LNCaP clone FGC (cell line): ENCODE measurements at regions not wholly inside any gene's neighbourhood (a gene's known extent, or its start where the extent isn't known, plus 50 kb on each side); places are given as distances from the start of the nearest gene placed in this dataset.

Source experiments
- DNase-seq: peaks from one replicate; pipeline ENCODE4 v3.0.0-alpha.2; 2011; ENCODE audit warnings: low read depth
- H3K4me3 ChIP-seq: 2 replicates; pipeline ENCODE4 v1.5.1; 2011; ENCODE audit warnings: mild to moderate bottlenecking, low read depth, low read length, control low read depth
- TF ChIP-seq, protein P1 (sequence below): IDR thresholded peaks from 2 replicates; pipeline ENCODE4 v1.5.1; 2012; ENCODE audit warnings: mild to moderate bottlenecking; ENCODE audit not compliant: control insufficient read depth, insufficient read depth; ENCODE audit errors: extremely low read depth

DNA sequence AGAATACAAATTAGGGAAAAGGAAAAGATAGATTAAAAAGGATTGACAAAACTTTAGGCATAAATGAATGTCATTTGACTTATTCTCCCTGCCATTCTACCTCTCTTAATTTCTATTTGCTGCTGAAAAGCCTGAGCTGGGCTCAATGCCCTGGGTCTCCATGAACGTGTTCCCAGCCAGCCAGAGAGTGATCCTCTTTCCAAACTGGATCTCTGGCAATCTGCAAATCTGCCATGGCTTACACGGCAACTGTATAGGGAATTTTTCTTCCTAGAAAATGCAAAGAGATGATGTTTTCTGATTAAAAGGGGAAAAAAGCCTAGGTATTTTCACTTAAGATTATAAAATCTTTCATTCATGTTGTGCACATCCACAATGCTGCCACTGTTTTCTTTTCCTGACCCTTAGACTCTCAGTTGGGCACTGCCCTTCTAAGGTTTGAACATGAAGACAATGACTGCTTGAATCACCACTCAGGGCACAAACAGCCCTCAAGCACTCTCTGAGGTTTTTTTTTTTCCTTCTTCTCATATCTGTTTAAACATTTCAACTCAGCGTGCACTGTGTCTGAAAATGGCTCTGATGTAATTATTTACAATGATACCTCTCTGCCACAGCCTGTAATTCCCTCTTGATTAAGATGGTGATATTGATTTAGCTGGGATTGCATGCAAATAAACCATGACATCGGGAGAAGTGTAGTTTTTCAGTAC, 60.3 kb downstream of the DACT1 start:
- TF ChIP-seq, protein P1, sequence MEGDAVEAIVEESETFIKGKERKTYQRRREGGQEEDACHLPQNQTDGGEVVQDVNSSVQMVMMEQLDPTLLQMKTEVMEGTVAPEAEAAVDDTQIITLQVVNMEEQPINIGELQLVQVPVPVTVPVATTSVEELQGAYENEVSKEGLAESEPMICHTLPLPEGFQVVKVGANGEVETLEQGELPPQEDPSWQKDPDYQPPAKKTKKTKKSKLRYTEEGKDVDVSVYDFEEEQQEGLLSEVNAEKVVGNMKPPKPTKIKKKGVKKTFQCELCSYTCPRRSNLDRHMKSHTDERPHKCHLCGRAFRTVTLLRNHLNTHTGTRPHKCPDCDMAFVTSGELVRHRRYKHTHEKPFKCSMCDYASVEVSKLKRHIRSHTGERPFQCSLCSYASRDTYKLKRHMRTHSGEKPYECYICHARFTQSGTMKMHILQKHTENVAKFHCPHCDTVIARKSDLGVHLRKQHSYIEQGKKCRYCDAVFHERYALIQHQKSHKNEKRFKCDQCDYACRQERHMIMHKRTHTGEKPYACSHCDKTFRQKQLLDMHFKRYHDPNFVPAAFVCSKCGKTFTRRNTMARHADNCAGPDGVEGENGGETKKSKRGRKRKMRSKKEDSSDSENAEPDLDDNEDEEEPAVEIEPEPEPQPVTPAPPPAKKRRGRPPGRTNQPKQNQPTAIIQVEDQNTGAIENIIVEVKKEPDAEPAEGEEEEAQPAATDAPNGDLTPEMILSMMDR, result no peak
- DNase-seq, result no peak

DNA sequence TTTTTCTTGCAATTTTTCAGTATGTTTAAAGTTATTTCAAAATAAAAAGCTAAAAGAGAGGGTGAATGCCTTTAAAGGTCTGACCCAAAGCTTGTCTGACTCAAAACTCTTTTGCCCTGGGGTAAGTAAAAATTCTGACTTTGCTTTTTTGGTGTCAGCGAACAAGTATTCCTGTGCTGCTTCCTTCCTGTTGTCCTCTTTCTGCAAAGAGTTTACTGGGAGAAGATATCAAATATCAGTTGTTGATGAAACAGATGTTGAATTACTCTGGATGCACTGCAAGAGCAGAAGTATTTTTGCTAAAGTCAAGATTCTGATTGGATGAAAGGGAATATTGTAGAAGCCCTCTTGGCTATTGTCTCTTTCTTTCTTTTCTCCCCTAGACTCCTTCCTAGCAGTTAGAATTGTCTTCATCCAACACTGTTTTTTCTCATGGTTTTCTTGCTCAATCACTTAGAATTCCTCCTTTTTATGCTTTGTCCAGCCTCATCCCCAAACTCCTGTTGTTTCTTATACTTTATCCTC, 62.0 kb downstream of the DACT1 start:
- no peak for DNase-seq
- TF ChIP-seq, protein P1, result no peak

More for the DNA sequence above, 60.3 kb downstream of the DACT1 start:
- H3K4me3 ChIP-seq, result no peak overlapping the region

GRCh38 chr14:58701156-58701555, 63.4 kb downstream of the DACT1 start:
- TF ChIP-seq, protein P1, result no peak
- no peak overlapping the region for H3K4me3 ChIP-seq
- no peak for DNase-seq

More for the DNA sequence above, 62.0 kb downstream of the DACT1 start:
- H3K4me3 ChIP-seq, result no peak overlapping the region

DNA sequence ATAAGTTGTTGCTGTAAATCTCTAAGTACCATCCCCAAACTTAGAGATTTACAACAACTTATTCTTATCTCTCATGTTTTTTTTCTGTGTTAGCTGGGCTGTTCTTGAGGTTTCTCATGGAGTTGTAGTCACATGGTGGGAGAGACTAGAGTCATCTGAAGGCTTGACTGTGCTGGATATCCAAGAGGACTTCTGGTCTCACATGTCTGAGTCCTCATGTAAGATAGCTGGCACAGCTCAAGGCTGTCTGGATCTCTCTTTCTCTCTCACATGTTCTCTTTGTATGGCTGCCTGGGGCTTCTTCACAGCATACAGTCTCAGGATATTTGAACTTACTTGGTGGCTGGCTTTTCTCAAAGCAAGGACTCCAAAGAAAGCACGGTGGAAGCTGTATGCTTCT, 63.8 kb downstream of the DACT1 start:
- no peak overlapping the region for H3K4me3 ChIP-seq
- DNase-seq, result no peak
- TF ChIP-seq, protein P1, result no peak

DNA sequence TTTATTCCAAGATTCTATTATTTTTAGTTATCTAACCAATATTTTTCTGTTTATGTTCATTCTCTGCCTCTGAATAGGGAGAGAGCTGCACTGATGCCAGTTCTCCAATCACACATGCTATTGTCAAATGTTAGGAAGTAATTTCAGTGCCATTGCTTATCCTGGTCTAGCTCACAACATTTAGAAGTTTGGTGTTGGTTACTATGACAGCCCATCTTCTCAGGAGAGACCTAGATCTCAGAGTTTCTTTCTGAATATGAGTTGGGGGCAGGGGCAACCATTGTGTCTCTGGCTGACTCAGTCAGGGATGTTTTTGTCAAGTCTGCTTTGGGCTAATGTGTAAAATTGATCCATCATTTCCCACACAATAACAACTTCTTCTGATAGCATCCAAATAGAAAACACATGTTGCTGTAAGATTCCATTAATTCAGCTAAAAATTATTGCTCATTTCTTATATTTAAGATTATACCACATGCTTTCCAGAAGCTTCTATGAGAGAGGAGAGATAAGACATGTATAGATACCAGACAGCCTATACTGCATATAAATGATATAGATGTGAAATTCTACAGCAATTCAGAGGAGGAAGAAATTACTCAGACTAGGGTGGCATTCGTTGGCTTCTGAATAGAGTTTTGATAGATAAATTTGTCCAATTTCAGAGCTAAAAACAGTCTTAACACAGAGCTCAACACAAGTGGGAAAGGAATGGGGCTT, 64.8 kb downstream of the DACT1 start:
- no peak for DNase-seq
- H3K4me3 ChIP-seq, result no peak overlapping the region
- TF ChIP-seq, protein P1, result no peak

GRCh38 chr14:58703161-58703506, 65.4 kb downstream of the DACT1 start:
- no peak overlapping the region for H3K4me3 ChIP-seq
- no peak for DNase-seq
- TF ChIP-seq, protein P1, result no peak

GRCh38 chr14:58705066-58705465, 67.3 kb downstream of the DACT1 start:
- H3K4me3 ChIP-seq, result no peak overlapping the region
- TF ChIP-seq, protein P1, result no peak
- DNase-seq, result no peak
